Muscle layer of colon (tissue), 2 donors: ENCODE measurements at regions not wholly inside any gene's neighbourhood (a gene's known extent, or its start where the extent isn't known, plus 50 kb on each side); places are given as distances from the start of the nearest gene placed in this dataset.

Experiments used
- H3K27ac ChIP-seq: one replicate; pipeline ENCODE4 v1.7.0; 2013; ENCODE audit warnings: low read depth, mild to moderate bottlenecking, low read length, moderate library complexity
- H3K27me3 ChIP-seq, 2 donors: one replicate each; pipeline ENCODE4 v1.7.0; 2013; ENCODE audit warnings: low read length in 2 of 2, mild to moderate bottlenecking in 2 of 2; ENCODE audit not compliant: insufficient read depth in 2 of 2, control insufficient read depth in 1 of 2
- H3K36me3 ChIP-seq: one replicate; pipeline ENCODE4 v1.7.0; 2013; ENCODE audit warnings: mild to moderate bottlenecking, low read length; ENCODE audit not compliant: insufficient read depth
- H3K4me1 ChIP-seq: one replicate; pipeline ENCODE4 v1.7.0; 2013; ENCODE audit warnings: mild to moderate bottlenecking, low read length; ENCODE audit not compliant: insufficient read depth
- H3K4me3 ChIP-seq, 2 donors: one replicate each; pipeline ENCODE4 v1.7.0; 2013; ENCODE audit warnings: low read length in 2 of 2, low read depth in 1 of 2, mild to moderate bottlenecking in 1 of 2, moderate library complexity in 1 of 2
- H3K9ac ChIP-seq: one replicate; pipeline ENCODE4 v1.7.0; 2013; ENCODE audit warnings: low read length
- H3K9me3 ChIP-seq: one replicate; pipeline ENCODE4 v1.7.0; 2013; ENCODE audit warnings: mild to moderate bottlenecking, low read length
- donor health status: abdominal sarcoma.
- donor health status: Adenocarcinoma of cecum.

GRCh38 chr4:14607578-14607977 lies 394.7 kb upstream of the CPEB2 start:
- H3K4me1 ChIP-seq: peaks cover 13% of the 10 kb centered on the region
- no peak overlapping the region for H3K9ac ChIP-seq
- no peaks in the 10 kb centered on the region for H3K9me3 ChIP-seq
- H3K27ac ChIP-seq: no peak overlapping the region
- H3K4me3 ChIP-seq: no peak overlapping the region
- no peaks in the 10 kb centered on the region for H3K27me3 ChIP-seq
- no peaks in the 10 kb centered on the region for H3K36me3 ChIP-seq

GRCh38 chr4:14608630-14609029 lies 393.7 kb upstream of the CPEB2 start:
- no peak overlapping the region for H3K9ac ChIP-seq
- H3K36me3 ChIP-seq: no peaks in the 10 kb centered on the region
- H3K4me3 ChIP-seq: no peak overlapping the region
- H3K4me1 ChIP-seq: peaks cover 13% of the 10 kb centered on the region
- no peak overlapping the region for H3K27ac ChIP-seq
- H3K9me3 ChIP-seq: no peaks in the 10 kb centered on the region
- H3K27me3 ChIP-seq: no peaks in the 10 kb centered on the region

GRCh38 chr4:14614840-14615239 lies 387.4 kb upstream of the CPEB2 start:
- H3K4me3 ChIP-seq: no peak overlapping the region
- no peaks in the 10 kb centered on the region for H3K4me1 ChIP-seq
- H3K27ac ChIP-seq: no peak overlapping the region
- no peak overlapping the region for H3K9ac ChIP-seq
- H3K9me3 ChIP-seq: no peaks in the 10 kb centered on the region
- H3K36me3 ChIP-seq: no peaks in the 10 kb centered on the region
- no peaks in the 10 kb centered on the region for H3K27me3 ChIP-seq

GRCh38 chr4:14615671-14616070 lies 386.6 kb upstream of the CPEB2 start:
- H3K9ac ChIP-seq: no peak overlapping the region
- H3K36me3 ChIP-seq: no peaks in the 10 kb centered on the region
- H3K27ac ChIP-seq: no peak overlapping the region
- H3K27me3 ChIP-seq: no peaks in the 10 kb centered on the region
- no peaks in the 10 kb centered on the region for H3K4me1 ChIP-seq
- H3K9me3 ChIP-seq: no peaks in the 10 kb centered on the region
- H3K4me3 ChIP-seq: no peak overlapping the region

GRCh38 chr4:14620567-14621141 lies 381.6 kb upstream of the CPEB2 start:
- Histone ChIP-seq H3K27ac (no peak overlapping the region), H3K27me3 (no peaks in the 10 kb centered on the region), H3K4me1 (no peaks in the 10 kb centered on the region), H3K4me3 (no peak overlapping the region), H3K9ac (no peak overlapping the region), H3K36me3 (no peaks in the 10 kb centered on the region), H3K9me3 (no peaks in the 10 kb centered on the region)

GRCh38 chr4:14621731-14622463 lies 380.4 kb upstream of the CPEB2 start:
- H3K27me3 ChIP-seq: no peaks in the 10 kb centered on the region

GRCh38 chr4:14627038-14627437 lies 375.2 kb upstream of the CPEB2 start:
- no peak overlapping the region for H3K4me3 ChIP-seq
- no peak overlapping the region for H3K9ac ChIP-seq
- H3K9me3 ChIP-seq: no peaks in the 10 kb centered on the region
- no peaks in the 10 kb centered on the region for H3K27me3 ChIP-seq
- no peaks in the 10 kb centered on the region for H3K4me1 ChIP-seq
- H3K27ac ChIP-seq: no peak overlapping the region
- H3K36me3 ChIP-seq: no peaks in the 10 kb centered on the region

More at GRCh38 chr4:14621731-14622463, 380.4 kb upstream of the CPEB2 start:
- Histone ChIP-seq H3K9ac (no peak overlapping the region), H3K4me3 (no peak overlapping the region), H3K36me3 (no peaks in the 10 kb centered on the region), H3K4me1 (no peaks in the 10 kb centered on the region), H3K9me3 (no peaks in the 10 kb centered on the region), H3K27ac (no peak overlapping the region)

- H3K36me3 ChIP-seq: no peaks in the 10 kb centered on the region
- H3K27me3 ChIP-seq: no peaks in the 10 kb centered on the region
- H3K4me1 ChIP-seq: no peaks in the 10 kb centered on the region
Observed at GRCh38 chr4:14631806-14632440, 370.4 kb upstream of the CPEB2 start.

GRCh38 chr4:14636563-14636962 lies 365.7 kb upstream of the CPEB2 start:
- no peaks in the 10 kb centered on the region for H3K4me1 ChIP-seq
- no peak overlapping the region for H3K27ac ChIP-seq
- no peaks in the 10 kb centered on the region for H3K9me3 ChIP-seq
- H3K9ac ChIP-seq: no peak overlapping the region
- H3K4me3 ChIP-seq: no peak overlapping the region
- no peaks in the 10 kb centered on the region for H3K36me3 ChIP-seq
- H3K27me3 ChIP-seq: no peaks in the 10 kb centered on the region

More at GRCh38 chr4:14631806-14632440, 370.4 kb upstream of the CPEB2 start:
- Histone ChIP-seq H3K27ac (no peak overlapping the region), H3K4me3 (no peak overlapping the region), H3K9me3 (no peaks in the 10 kb centered on the region), H3K9ac (no peak overlapping the region)

GRCh38 chr4:14640476-14640875 lies 361.8 kb upstream of the CPEB2 start:
- Histone ChIP-seq H3K36me3 (no peaks in the 10 kb centered on the region), H3K4me1 (no peaks in the 10 kb centered on the region), H3K4me3 (no peak overlapping the region), H3K27ac (no peak overlapping the region), H3K9ac (no peak overlapping the region), H3K27me3 (no peaks in the 10 kb centered on the region), H3K9me3 (no peaks in the 10 kb centered on the region)

GRCh38 chr4:14641871-14642270 lies 360.4 kb upstream of the CPEB2 start:
- no peaks in the 10 kb centered on the region for H3K9me3 ChIP-seq
- no peaks in the 10 kb centered on the region for H3K36me3 ChIP-seq
- H3K27ac ChIP-seq: no peak overlapping the region
- no peaks in the 10 kb centered on the region for H3K4me1 ChIP-seq
- H3K9ac ChIP-seq: no peak overlapping the region
- H3K4me3 ChIP-seq: no peak overlapping the region
- H3K27me3 ChIP-seq: no peaks in the 10 kb centered on the region
